ENCODE measurements at regions not wholly inside any gene's neighbourhood (a gene's known extent, or its start where the extent isn't known, plus 50 kb on each side); places are given as distances from the start of the nearest gene placed in this dataset.
"Not testable (repeated sequence)": the region's sequence is repeated elsewhere in the genome, so short reads cannot be mapped to it uniquely, and the experiment has no call there.

GRCh38 chr4:100022792-100023222 is 72.7 kb upstream of the H2AZ1 start:
- no peak for DNase-seq

DNA sequence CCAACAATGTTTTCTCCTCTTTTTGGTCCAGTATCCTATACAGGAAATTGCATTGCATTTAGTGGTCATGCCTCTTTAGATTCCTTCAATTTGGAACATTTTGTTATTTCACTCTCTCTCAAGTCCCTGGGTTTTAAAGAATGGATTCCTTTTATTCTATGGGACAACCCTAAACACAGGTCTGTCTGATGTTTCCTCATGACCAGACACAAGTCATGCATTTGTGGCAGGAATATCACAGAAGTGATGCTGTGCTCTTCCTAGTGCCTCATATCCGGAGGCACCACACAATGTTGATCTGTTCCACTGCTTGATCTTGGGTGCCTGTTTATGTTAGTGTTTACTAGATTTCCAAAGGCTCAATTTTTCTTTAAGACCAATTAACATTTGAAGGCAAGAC is 69.7 kb upstream of the H2AZ1 start:
- DNase-seq = no peak

- DNase-seq = no peak
These were observed 67.7 kb upstream of the H2AZ1 start for GRCh38 chr4:100017637-100018310.

- no peak for DNase-seq
These were observed 66.1 kb upstream of the H2AZ1 start for GRCh38 chr4:100016191-100016590.

DNA sequence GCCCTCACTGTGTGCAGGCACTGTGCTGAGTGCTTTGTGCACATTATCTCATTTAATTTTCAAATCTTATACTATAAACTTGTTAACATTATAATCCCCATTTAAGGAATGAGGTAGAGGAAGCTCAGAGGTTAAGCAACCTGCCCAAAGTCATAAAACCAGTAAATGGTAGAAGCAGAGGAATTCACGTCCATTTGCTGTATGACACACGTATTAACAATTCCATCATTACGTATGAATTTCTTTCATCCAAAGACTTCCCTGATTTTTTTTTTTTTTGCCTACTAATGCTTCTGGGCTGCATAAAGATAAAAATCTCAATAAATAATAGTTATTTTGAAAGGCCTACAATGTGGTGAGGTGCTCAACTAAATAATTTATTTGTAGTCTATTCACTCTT is 64.5 kb upstream of the H2AZ1 start:
- no peak for DNase-seq

GRCh38 chr4:100009490-100009889 is 59.4 kb upstream of the H2AZ1 start:
- no peak for DNase-seq

GRCh38 chr4:100008048-100008447 is 58.0 kb upstream of the H2AZ1 start:
- no peak for DNase-seq

DNA sequence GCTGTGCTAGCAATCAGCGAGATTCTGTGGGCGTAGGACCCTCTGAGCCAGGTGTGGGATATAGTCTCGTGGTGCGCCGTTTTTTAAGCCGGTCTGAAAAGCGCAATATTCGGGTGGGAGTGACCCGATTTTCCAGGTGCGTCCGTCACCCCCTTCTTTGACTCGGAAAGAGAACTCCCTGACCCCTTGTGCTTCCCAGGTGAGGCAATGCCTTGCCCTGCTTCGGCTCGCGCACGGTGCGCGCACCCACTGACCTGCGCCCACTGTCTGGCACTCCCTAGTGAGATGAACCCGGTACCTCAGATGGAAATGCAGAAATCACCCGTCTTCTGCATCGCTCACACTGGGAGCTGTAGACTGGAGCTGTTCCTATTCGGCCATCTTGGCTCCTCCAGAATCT is 56.1 kb upstream of the H2AZ1 start:
- DNase-seq = not testable (repeated sequence)

Measured in NCI-H524 (cell line).